ENCODE measurements at regions not wholly inside any gene's neighbourhood (a gene's known extent, or its start where the extent isn't known, plus 50 kb on each side); places are given as distances from the start of the nearest gene placed in this dataset.

- no peak overlapping the region for H3K4me3 ChIP-seq
- no peak for TF ChIP-seq Cebpa-rat (IDR thresholded peaks at IDR 0.05)
- H3K4me2 ChIP-seq = no peak overlapping the region
- H3K27ac ChIP-seq = no peak overlapping the region
- no peaks in the 10 kb centered on the region for H3K27me3 ChIP-seq
- no peak overlapping the region for H3K9ac ChIP-seq
- no peaks in the 10 kb centered on the region for H3K9me3 ChIP-seq (replicated peaks in 1 of 11)
- H3K36me3 ChIP-seq = no peaks in the 10 kb centered on the region
- peaks cover 0 to 3% (median 0%) of the 10 kb centered on the region in 11 experiments; a peak in 2 of 22 replicates for H4K20me1 ChIP-seq
- H3K4me1 ChIP-seq = peaks cover 0 to 6% (median 0%) of the 10 kb centered on the region in 10 experiments; a peak in 2 of 20 replicates
These were observed 122.2 kb downstream of the ACTL8 start for GRCh38 chr1:17877316-17877715.

DNA sequence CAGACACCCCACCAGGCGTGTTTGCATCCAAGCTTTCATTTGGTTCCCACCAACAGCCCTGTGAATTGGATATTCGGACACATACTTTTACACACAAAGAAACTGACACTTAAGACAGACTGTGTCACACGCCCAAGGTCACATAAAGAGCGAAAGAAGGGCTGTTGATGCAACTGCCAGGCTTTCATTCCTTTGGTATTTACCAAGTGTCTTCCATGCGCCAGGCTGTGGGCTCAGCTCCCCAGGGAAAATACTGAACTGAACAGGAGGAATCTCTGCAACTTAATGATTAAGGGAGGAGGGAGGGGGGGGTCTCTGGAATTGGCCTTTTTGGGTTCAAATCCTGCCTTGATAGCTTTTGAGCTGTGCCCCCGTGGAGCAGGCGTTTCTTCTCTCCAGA lies 122.8 kb downstream of the ACTL8 start:
- no peak for TF ChIP-seq Cebpa-rat (IDR thresholded peaks at IDR 0.05)
- no peak overlapping the region for H3K4me2 ChIP-seq
- H3K27ac ChIP-seq = no peak overlapping the region
- no peak overlapping the region for H3K4me3 ChIP-seq
- no peaks in the 10 kb centered on the region for H3K36me3 ChIP-seq
- H4K20me1 ChIP-seq = peaks cover 0 to 3% (median 0%) of the 10 kb centered on the region in 11 experiments; a peak in 2 of 22 replicates
- no peaks in the 10 kb centered on the region for H3K27me3 ChIP-seq
- H3K4me1 ChIP-seq = peaks cover 0 to 6% (median 0%) of the 10 kb centered on the region in 10 experiments; a peak in 2 of 20 replicates
- no peak overlapping the region for H3K9ac ChIP-seq
- no peaks in the 10 kb centered on the region for H3K9me3 ChIP-seq (replicated peaks in 1 of 11)

DNA sequence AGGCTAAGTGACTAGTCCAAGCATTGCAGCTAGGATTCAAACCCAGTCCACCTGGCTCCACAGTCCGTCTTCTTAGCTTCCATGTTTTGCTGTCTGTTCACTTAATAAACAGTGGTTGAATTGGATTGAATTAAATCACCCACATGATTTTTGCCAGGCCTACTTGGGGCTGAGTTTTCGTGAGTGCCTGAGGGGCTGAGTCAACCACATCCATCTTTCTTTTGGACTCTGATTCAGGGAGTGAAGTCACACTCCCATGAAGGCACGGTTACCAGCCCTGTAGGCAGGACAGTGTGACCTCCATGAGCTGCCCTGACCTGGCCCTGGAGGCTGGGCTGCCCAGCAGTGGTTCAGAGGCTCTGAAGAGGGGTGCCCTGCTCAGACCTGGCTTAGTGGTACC lies 123.7 kb downstream of the ACTL8 start:
- Histone ChIP-seq H3K27ac (no peak overlapping the region), H3K9me3 (replicated peaks in 1 of 11) (no peaks in the 10 kb centered on the region)

GRCh38 chr1:17880449-17880848 lies 125.3 kb downstream of the ACTL8 start:
- no peaks in the 10 kb centered on the region for H3K4me1 ChIP-seq
- peaks cover 0 to 3% (median 0%) of the 10 kb centered on the region in 11 experiments; a peak in 2 of 22 replicates for H4K20me1 ChIP-seq
- no peak overlapping the region for H3K27ac ChIP-seq
- no peaks in the 10 kb centered on the region for H3K36me3 ChIP-seq
- H3K9me3 ChIP-seq (replicated peaks in 1 of 11) = no peaks in the 10 kb centered on the region
- H3K27me3 ChIP-seq = no peaks in the 10 kb centered on the region
- no peak overlapping the region for H3K9ac ChIP-seq
- no peak for TF ChIP-seq Cebpa-rat (IDR thresholded peaks at IDR 0.05)
- H3K4me3 ChIP-seq = no peak overlapping the region
- H3K4me2 ChIP-seq = no peak overlapping the region

More for the DNA sequence above, 123.7 kb downstream of the ACTL8 start:
- peaks cover 0 to 3% (median 0%) of the 10 kb centered on the region in 11 experiments; a peak in 2 of 22 replicates for H4K20me1 ChIP-seq
- no peaks in the 10 kb centered on the region for H3K36me3 ChIP-seq
- TF ChIP-seq Cebpa-rat (IDR thresholded peaks at IDR 0.05) = no peak
- H3K4me3 ChIP-seq = no peak overlapping the region
- H3K4me1 ChIP-seq = peaks cover 0 to 6% (median 0%) of the 10 kb centered on the region in 10 experiments; a peak in 2 of 20 replicates
- H3K4me2 ChIP-seq = no peak overlapping the region
- H3K9ac ChIP-seq = no peak overlapping the region
- no peaks in the 10 kb centered on the region for H3K27me3 ChIP-seq

DNA sequence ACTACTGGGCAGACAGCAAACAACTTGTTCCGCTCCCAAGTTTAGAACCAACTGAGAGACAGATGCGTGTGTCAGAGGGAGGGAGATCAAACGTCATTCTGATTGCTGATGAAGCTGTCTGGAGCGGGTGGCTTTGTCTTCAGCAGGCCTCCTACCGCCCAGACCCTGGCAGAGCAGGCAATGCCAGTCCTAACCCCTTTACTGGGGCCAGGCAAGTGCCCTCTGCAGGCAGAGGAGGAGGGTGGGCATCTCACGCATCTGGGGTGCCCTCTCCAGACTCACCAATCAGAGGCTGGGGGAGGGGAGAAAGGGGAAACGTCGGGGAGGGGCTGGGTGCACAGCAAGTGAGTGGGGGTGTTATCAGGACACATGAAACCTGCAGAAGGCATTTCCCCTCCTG lies 126.6 kb downstream of the ACTL8 start:
- Histone ChIP-seq H3K36me3 (no peaks in the 10 kb centered on the region), H3K9me3 (replicated peaks in 1 of 11) (no peaks in the 10 kb centered on the region), H3K4me2 (no peak overlapping the region), H3K9ac (no peak overlapping the region), H3K27me3 (no peaks in the 10 kb centered on the region), H3K4me1 (no peaks in the 10 kb centered on the region), H4K20me1 (peaks cover 0 to 3% (median 0%) of the 10 kb centered on the region in 11 experiments; a peak in 2 of 22 replicates), H3K27ac (no peak overlapping the region), H3K4me3 (no peak overlapping the region)
- no peak for TF ChIP-seq Cebpa-rat (IDR thresholded peaks at IDR 0.05)

GRCh38 chr1:17883136-17883535 lies 128.0 kb downstream of the ACTL8 start:
- Histone ChIP-seq H3K9me3 (replicated peaks in 1 of 11) (no peaks in the 10 kb centered on the region), H3K4me1 (no peaks in the 10 kb centered on the region), H3K4me2 (no peak overlapping the region), H4K20me1 (peaks cover 0 to 3% (median 0%) of the 10 kb centered on the region in 11 experiments; a peak in 2 of 22 replicates), H3K4me3 (no peak overlapping the region), H3K36me3 (no peaks in the 10 kb centered on the region), H3K27me3 (no peaks in the 10 kb centered on the region), H3K27ac (no peak overlapping the region), H3K9ac (no peak overlapping the region)
- TF ChIP-seq Cebpa-rat (IDR thresholded peaks at IDR 0.05) = no peak

DNA sequence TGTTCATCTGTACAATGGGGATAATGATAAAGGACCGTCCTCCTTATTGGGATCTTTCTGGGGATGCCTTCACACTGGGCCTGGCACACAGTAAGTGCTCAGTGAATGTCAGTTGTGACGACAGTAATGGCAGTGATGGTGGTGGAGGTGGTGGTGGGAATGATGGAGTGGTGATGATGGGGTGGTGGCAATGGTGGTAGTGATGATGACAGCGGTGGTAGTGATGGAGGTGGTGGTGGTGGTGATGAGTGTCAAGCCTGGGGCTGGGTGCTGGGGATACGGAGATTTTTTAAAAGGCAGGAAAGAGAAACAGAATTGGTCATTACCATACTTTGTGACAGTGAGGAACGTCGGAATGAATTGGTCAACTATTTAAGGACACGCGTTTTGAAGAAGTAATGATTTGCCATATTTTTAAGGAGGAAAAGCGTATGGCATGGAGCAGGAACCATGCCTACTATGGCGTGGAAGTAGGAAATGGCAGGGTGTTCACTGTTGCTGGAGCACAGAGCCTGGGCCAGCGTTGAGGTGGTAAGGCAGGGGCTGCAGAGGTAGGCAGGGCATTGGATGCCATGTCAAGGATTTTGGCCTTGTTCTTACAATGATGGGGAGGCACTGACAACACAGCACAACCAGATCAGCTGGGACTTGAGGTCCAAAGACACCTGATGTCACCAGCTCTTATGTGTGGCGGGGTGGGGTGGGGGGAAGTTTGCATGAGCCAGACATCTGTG lies 128.7 kb downstream of the ACTL8 start:
- no peak overlapping the region for H3K4me2 ChIP-seq
- H3K9me3 ChIP-seq (replicated peaks in 1 of 11) = no peaks in the 10 kb centered on the region
- no peak overlapping the region for H3K4me3 ChIP-seq
- H3K4me1 ChIP-seq = no peaks in the 10 kb centered on the region
- TF ChIP-seq Cebpa-rat (IDR thresholded peaks at IDR 0.05) = no peak
- no peaks in the 10 kb centered on the region for H3K36me3 ChIP-seq
- peaks cover 0 to 3% (median 0%) of the 10 kb centered on the region in 11 experiments; a peak in 2 of 22 replicates for H4K20me1 ChIP-seq
- no peaks in the 10 kb centered on the region for H3K27me3 ChIP-seq
- no peak overlapping the region for H3K9ac ChIP-seq
- H3K27ac ChIP-seq = no peak overlapping the region

DNA sequence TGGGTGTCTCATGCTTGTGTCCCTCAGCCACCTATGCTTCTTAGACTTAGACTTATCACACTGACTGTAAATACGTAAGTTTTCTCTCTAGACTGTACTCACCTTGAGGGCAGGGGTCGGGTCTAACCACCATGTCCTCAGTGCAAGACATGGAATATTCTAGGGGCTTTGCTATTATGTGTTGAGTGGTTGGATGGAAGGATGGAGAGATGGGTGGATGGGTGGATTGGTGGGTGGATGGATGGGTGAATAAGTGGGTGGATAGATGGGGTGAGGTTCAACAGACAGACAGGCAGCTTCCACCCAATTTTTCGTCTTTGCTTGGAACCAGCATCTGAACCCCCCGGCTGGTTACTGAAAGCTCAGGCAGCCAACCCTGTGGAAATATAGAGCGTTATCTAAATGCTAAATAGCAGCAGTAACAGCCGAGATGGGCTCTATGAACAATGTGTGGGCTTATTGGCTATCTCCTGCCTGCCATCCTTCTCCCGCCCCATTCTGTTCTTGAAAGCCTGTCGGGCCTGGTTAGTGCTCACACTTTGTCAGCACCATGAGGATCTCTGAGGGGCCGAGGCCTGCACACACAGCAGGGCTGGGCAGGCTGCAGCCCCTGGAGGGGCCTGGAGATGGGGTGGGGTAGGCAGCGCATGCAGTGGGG lies 130.7 kb downstream of the ACTL8 start:
- 0 out of 20 replicates have a peak, but pooled peaks cover 0 to 7% (median 0%) of the 10 kb centered on the region in 10 experiments for H3K4me1 ChIP-seq
- no peaks in the 10 kb centered on the region; a peak in 1 of 22 replicates for H3K27me3 ChIP-seq
- no peak overlapping the region for H3K4me2 ChIP-seq
- H3K36me3 ChIP-seq = no peaks in the 10 kb centered on the region
- no peak overlapping the region for H3K27ac ChIP-seq
- no peaks in the 10 kb centered on the region for H3K9me3 ChIP-seq (replicated peaks in 1 of 11)
- H4K20me1 ChIP-seq = no peaks in the 10 kb centered on the region
- no peak for TF ChIP-seq Cebpa-rat (IDR thresholded peaks at IDR 0.05)
- H3K4me3 ChIP-seq = no peak overlapping the region
- no peak overlapping the region for H3K9ac ChIP-seq

- Histone ChIP-seq H3K27me3 (no peaks in the 10 kb centered on the region; a peak in 1 of 22 replicates), H3K4me2 (no peak overlapping the region), H3K9ac (no peak overlapping the region), H3K27ac (no peak overlapping the region), H3K4me3 (no peak overlapping the region), H4K20me1 (no peaks in the 10 kb centered on the region), H3K36me3 (no peaks in the 10 kb centered on the region), H3K9me3 (replicated peaks in 1 of 11) (no peaks in the 10 kb centered on the region), H3K4me1 (0 out of 20 replicates have a peak, but pooled peaks cover 0 to 7% (median 0%) of the 10 kb centered on the region in 10 experiments)
- no peak for TF ChIP-seq Cebpa-rat (IDR thresholded peaks at IDR 0.05)
These were observed 131.3 kb downstream of the ACTL8 start for GRCh38 chr1:17886386-17886785.

Data from BLaER1 treated with 17β-estradiol and CSF1 and Interleukin-3, amounts not matched to agents 10 nM and 100 nM (cell line).